BE2C (cell line): ENCODE measurements at regions not wholly inside any gene's neighbourhood (a gene's known extent, or its start where the extent isn't known, plus 50 kb on each side); places are given as distances from the start of the nearest gene placed in this dataset.
"Not testable (repeated sequence)": the region's sequence is repeated elsewhere in the genome, so short reads cannot be mapped to it uniquely, and the experiment has no call there.

Experiments used
- DNase-seq: peaks from one replicate; pipeline ENCODE4 v3.0.0-alpha.2; 2020
- H3K27me3 ChIP-seq: fragments of 250-450 bp; sonication (Bioruptor Pico); 2 replicates; pipeline ENCODE4 v1.5.1; 2020; ENCODE audit warnings: mild to moderate bottlenecking
- H3K36me3 ChIP-seq: fragments of 250-450 bp; sonication (Bioruptor Pico); 2 replicates; pipeline ENCODE4 v1.5.1; 2020; ENCODE audit warnings: mild to moderate bottlenecking
- H3K4me1 ChIP-seq: fragments of 250-450 bp; sonication (Bioruptor Pico); 2 replicates; pipeline ENCODE4 v1.5.1; 2020
- H3K4me3 ChIP-seq: 2 replicates; pipeline ENCODE4 v1.5.1; 2011; ENCODE audit warnings: low read depth, low read length
- H3K9me3 ChIP-seq: fragments of 250-450 bp; sonication (Bioruptor Pico); 2 replicates; pipeline ENCODE4 v1.5.1; 2020
- TF ChIP-seq, protein P1 (sequence below): IDR thresholded peaks from 2 replicates; pipeline ENCODE4 v1.5.1; 2012; ENCODE audit warnings: mild to moderate bottlenecking, low read depth, low read length

- TF ChIP-seq, protein P1, sequence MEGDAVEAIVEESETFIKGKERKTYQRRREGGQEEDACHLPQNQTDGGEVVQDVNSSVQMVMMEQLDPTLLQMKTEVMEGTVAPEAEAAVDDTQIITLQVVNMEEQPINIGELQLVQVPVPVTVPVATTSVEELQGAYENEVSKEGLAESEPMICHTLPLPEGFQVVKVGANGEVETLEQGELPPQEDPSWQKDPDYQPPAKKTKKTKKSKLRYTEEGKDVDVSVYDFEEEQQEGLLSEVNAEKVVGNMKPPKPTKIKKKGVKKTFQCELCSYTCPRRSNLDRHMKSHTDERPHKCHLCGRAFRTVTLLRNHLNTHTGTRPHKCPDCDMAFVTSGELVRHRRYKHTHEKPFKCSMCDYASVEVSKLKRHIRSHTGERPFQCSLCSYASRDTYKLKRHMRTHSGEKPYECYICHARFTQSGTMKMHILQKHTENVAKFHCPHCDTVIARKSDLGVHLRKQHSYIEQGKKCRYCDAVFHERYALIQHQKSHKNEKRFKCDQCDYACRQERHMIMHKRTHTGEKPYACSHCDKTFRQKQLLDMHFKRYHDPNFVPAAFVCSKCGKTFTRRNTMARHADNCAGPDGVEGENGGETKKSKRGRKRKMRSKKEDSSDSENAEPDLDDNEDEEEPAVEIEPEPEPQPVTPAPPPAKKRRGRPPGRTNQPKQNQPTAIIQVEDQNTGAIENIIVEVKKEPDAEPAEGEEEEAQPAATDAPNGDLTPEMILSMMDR = no peak
- Histone ChIP-seq H3K9me3 (no peaks in the 10 kb centered on the region), H3K27me3 (no peaks in the 10 kb centered on the region), H3K4me1 (no peaks in the 10 kb centered on the region), H3K36me3 (peaks cover 4% of the 10 kb centered on the region), H3K4me3 (no peak overlapping the region)
- DNase-seq = no peak
Observed at GRCh38 chr16:31714903-31715504, 158.6 kb upstream of the ZNF267 start.

GRCh38 chr16:31715915-31716314 is 157.7 kb upstream of the ZNF267 start:
- TF ChIP-seq, protein P1 = no peak
- H3K9me3 ChIP-seq = no peaks in the 10 kb centered on the region
- H3K4me1 ChIP-seq = no peaks in the 10 kb centered on the region
- peaks cover 4% of the 10 kb centered on the region for H3K36me3 ChIP-seq
- DNase-seq = no peak
- no peak overlapping the region for H3K4me3 ChIP-seq
- H3K27me3 ChIP-seq = no peaks in the 10 kb centered on the region

DNA sequence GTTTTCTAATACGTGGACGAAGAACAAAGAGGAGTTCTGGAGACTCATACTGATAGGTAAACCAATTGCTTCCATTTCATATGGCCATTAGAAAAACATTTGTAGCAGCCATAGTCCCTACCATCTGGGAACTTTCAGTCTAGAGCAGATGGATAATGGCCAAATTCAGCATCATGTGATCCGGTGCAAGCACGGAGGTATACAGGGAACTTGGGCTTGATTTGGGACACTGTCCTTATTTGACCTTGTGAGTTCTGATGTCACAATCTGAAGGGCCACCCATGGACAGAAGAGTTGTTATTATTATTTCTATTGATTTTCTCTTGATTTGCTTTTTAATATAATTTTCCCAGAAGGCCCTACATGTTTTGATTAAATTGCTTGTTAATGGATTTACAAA is 154.6 kb upstream of the ZNF267 start:
- H3K36me3 ChIP-seq = peaks cover 4% of the 10 kb centered on the region
- no peaks in the 10 kb centered on the region for H3K4me1 ChIP-seq
- H3K27me3 ChIP-seq = no peaks in the 10 kb centered on the region
- DNase-seq = no peak
- no peak overlapping the region for H3K4me3 ChIP-seq
- H3K9me3 ChIP-seq = no peaks in the 10 kb centered on the region
- TF ChIP-seq, protein P1 = no peak

GRCh38 chr16:31727553-31727952 is 146.1 kb upstream of the ZNF267 start:
- Histone ChIP-seq H3K36me3 (peaks cover 6% of the 10 kb centered on the region), H3K4me1 (no peaks in the 10 kb centered on the region), H3K27me3 (no peaks in the 10 kb centered on the region), H3K4me3 (no peak overlapping the region), H3K9me3 (no peaks in the 10 kb centered on the region)
- DNase-seq = no peak
- TF ChIP-seq, protein P1 = no peak

- Histone ChIP-seq H3K4me3 (no peak overlapping the region), H3K27me3 (no peaks in the 10 kb centered on the region), H3K4me1 (no peaks in the 10 kb centered on the region), H3K36me3 (no peaks in the 10 kb centered on the region), H3K9me3 (no peaks in the 10 kb centered on the region)
- TF ChIP-seq, protein P1 = no peak
- no peak for DNase-seq
Observed at GRCh38 chr16:31734265-31734664, 139.3 kb upstream of the ZNF267 start.

DNA sequence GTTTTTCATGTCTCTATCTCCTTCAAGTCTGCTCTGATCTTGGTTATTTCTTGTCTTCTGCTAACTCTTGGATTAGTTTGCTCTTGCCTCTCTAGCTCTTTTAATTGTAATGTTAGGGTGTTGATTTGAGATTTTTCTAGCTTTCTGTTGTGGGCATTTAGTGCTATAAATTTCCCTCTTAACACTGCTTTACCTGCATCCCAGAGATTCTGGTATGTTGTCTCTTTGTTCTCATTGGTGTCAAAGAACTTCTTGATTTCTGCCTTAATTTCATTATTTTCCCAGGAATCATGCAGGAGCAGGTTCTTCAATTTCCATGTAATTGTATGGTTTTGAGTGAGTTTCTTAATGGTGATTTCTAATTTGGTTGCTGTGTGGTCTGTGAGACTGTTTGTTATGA is 128.5 kb upstream of the ZNF267 start:
- not testable (repeated sequence) for H3K36me3 ChIP-seq, DNase-seq, H3K4me3 ChIP-seq, H3K4me1 ChIP-seq, H3K27me3 ChIP-seq, H3K9me3 ChIP-seq

- H3K27me3 ChIP-seq = no peaks in the 10 kb centered on the region
- DNase-seq = no peak
- no peaks in the 10 kb centered on the region for H3K36me3 ChIP-seq
- peaks cover 6% of the 10 kb centered on the region; the same call in 1 of the 2 replicates for H3K9me3 ChIP-seq
- H3K4me1 ChIP-seq = no peaks in the 10 kb centered on the region
- TF ChIP-seq, protein P1 = no peak
- H3K4me3 ChIP-seq = no peak overlapping the region
Observed at GRCh38 chr16:31745900-31746299, 127.7 kb upstream of the ZNF267 start.
